D721Med (cell line): ENCODE measurements at regions not wholly inside any gene's neighbourhood (a gene's known extent, or its start where the extent isn't known, plus 50 kb on each side); places are given as distances from the start of the nearest gene placed in this dataset.

Experiments used
- DNase-seq: peaks from one replicate; pipeline ENCODE4 v3.0.0; 2011; ENCODE audit warnings: low spot score; ENCODE audit not compliant: insufficient read length
- FAIRE-seq: peaks from 2 replicates; lab custom pipeline; 2011; peaks lifted over from hg19 to GRCh38; lab: Jason Lieb, UNC
- TF ChIP-seq, protein P1 (sequence below): IDR thresholded peaks from 2 replicates; pipeline ENCODE4 v1.5.1; 2012; ENCODE audit warnings: mild to moderate bottlenecking, control low read depth; ENCODE audit not compliant: insufficient read depth; ENCODE audit errors: missing control alignments

DNA sequence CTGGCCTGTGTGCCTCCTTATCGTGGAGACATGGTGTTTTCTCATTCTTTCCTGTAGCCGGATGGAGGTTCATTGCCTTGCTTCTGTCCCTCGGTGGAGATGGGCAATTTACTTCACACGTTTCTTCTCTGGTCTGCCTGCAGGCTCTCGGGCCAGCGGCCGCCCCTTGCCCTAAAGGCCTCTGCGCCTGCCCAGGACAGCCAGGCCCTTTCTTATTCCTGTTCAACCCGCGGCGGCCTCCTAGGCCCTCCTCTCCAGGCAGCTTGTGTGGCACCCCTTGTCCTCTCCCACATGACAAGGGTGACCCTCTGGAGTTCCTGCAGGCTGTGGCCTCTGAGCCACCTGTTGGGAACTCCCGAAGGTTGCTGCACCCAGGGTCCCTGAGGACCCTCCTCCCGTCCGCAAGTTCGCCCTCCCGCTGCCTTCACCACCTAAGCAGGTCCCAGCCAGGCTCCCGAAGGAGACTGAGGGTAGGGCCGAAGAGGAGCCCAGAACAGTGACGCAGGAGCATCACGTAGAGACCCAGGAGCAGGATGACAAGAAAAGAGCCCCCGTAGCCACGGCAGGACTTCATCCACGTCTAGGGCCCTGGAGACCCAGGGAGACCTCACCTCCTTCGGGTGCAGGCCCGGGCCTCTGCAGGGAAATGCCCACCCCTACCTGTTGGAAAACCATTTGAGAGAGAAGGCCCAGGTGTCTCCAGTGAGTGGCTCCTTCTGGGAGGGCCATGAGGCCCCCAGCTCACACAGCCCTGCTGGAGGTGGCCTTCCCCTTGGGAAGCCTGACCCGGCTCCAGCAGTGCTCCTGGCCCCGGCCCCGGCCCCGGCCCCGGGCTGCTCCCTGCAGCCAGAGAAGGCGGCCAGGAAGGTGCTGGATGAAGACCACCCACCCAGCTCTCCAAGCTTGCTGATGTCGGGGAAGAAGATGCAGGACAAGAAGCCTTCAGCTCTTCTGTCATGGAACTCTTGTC lies 291.4 kb downstream of the TLE4 start:
- TF ChIP-seq, protein P1, sequence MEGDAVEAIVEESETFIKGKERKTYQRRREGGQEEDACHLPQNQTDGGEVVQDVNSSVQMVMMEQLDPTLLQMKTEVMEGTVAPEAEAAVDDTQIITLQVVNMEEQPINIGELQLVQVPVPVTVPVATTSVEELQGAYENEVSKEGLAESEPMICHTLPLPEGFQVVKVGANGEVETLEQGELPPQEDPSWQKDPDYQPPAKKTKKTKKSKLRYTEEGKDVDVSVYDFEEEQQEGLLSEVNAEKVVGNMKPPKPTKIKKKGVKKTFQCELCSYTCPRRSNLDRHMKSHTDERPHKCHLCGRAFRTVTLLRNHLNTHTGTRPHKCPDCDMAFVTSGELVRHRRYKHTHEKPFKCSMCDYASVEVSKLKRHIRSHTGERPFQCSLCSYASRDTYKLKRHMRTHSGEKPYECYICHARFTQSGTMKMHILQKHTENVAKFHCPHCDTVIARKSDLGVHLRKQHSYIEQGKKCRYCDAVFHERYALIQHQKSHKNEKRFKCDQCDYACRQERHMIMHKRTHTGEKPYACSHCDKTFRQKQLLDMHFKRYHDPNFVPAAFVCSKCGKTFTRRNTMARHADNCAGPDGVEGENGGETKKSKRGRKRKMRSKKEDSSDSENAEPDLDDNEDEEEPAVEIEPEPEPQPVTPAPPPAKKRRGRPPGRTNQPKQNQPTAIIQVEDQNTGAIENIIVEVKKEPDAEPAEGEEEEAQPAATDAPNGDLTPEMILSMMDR = no peak
- FAIRE-seq (no peak), DNase-seq (no peak)

DNA sequence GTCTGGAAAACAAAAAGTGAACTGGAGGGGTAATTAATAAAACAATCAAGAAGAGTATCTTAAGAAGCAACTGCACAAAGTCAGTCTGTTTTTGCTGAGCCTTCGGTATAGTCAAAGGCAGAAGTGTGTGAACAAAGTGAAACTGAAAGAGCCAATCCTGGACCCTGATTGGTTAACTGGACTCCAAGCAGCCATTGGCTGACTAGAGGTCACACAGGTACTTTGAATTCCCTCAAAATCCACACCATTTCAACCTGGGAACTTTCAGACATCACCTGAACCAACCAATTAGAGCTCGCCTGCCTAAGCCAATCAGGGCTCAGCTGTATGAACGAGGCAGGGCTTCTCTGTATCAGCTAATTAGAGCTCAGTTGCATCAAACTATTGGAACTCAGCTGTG lies 286.7 kb downstream of the TLE4 start:
- DNase-seq (no peak), FAIRE-seq (no peak)

DNA sequence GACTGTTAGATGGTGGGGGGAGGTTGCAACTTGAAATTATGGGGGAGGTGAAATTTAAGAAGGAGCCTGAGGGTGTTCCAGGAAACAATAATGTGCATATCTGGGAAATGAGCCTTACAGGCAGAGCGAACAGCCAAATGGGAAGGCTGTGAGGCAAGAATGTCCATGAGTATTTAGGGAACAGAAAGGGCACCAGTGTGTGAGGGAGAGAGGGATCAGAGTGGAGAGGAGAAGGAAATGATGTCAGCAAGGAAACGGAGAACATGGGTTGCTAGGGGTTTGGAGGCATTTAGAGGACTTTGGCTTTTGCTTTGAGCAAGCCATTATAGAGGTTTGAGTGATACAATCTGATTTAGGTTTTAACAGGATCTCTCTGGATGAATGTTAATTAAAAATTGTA lies 285.4 kb downstream of the TLE4 start:
- DNase-seq (no peak), FAIRE-seq (no peak)
- TF ChIP-seq, protein P1 = no peak

More for the DNA sequence above, 286.7 kb downstream of the TLE4 start:
- TF ChIP-seq, protein P1 = no peak

DNA sequence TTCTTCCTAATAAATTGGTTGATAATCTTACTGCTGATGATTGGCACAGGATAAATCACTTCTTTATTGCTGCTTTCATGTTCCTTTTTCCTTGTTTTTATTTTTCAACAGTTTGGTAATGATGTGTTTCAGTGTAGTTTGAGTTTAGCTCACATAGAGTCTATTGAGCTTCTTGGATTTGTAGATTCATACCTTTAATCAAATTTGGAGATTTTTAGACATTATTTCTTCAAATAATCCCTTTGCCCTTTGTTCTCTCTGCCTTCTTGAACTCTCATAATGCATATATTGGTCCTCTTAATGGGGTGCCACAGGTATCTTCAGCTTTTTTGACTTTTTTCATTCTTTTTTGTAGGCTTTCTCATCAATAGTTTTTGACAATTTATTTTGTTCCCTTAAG lies 275.3 kb downstream of the TLE4 start:
- FAIRE-seq (no peak), DNase-seq (no peak)
- TF ChIP-seq, protein P1 = no peak

DNA sequence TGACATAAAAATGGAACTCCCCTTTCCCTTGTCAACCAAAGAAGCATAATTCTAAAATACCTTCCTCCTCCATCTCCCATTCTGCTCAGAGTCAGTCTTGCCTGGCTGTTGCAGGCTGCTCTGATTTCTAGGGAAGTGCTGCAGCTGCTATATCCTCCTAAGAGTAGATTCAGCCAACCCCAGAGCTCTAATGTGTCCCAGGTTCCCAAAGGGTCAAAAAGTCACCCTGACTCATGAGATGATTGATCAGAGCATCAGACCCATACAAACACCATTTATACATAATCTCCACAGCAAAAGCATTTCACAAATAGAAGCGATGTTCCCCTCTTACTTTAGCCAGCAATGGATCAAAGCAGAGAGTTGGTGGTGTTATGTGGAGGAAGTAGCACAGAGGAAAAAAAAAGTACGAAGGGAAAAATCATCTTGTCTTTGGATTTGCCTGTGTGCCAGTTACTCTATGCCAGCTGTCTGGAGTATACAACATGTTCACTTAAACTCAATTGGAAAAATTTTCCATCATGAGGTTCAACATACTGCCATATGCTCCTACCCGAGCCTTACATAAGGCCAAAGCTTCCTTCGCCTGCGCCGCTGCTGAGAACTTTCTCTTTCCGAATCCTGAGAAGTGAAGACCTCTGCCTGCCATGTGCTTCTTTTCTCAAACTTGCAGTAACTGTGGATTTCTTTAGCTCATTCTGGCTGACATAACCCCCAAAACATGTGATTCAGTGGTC lies 258.0 kb downstream of the TLE4 start:
- FAIRE-seq (no peak), DNase-seq (no peak)
- TF ChIP-seq, protein P1 = no peak

DNA sequence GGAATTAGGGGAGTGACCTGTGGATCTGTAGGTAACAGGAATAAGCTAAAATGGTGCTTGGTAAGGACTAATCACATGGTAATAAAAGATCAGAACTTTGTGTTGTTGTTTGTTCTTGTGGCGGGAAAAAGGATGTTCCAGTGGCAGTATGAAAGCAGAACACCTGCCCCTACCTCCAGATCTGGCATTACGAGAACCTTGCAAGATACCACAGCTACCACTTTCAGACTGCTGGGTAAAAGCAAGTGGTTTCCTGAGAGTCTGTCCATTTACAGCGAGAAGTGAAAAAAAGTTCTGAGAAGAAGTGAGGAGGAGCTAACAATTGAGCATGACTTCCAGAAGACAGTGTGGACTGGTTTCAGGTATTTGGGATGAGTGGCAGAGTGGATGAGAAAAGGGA lies 252.5 kb downstream of the TLE4 start:
- TF ChIP-seq, protein P1 = no peak
- no peak for DNase-seq
- FAIRE-seq = no peak
